SH-SY5Y (cell line): ENCODE measurements at regions not wholly inside any gene's neighbourhood (a gene's known extent, or its start where the extent isn't known, plus 50 kb on each side); places are given as distances from the start of the nearest gene placed in this dataset.

Experiments
- GATA2 ChIP-seq: IDR thresholded peaks from 2 replicates; pipeline ENCODE4 v1.6.1; 2011; ENCODE audit warnings: mild to moderate bottlenecking, low read depth, low read length
- GATA3 ChIP-seq: IDR thresholded peaks from 2 replicates; pipeline ENCODE4 v1.6.1; 2011; ENCODE audit warnings: low read depth, mild to moderate bottlenecking, low read length, moderate library complexity

DNA sequence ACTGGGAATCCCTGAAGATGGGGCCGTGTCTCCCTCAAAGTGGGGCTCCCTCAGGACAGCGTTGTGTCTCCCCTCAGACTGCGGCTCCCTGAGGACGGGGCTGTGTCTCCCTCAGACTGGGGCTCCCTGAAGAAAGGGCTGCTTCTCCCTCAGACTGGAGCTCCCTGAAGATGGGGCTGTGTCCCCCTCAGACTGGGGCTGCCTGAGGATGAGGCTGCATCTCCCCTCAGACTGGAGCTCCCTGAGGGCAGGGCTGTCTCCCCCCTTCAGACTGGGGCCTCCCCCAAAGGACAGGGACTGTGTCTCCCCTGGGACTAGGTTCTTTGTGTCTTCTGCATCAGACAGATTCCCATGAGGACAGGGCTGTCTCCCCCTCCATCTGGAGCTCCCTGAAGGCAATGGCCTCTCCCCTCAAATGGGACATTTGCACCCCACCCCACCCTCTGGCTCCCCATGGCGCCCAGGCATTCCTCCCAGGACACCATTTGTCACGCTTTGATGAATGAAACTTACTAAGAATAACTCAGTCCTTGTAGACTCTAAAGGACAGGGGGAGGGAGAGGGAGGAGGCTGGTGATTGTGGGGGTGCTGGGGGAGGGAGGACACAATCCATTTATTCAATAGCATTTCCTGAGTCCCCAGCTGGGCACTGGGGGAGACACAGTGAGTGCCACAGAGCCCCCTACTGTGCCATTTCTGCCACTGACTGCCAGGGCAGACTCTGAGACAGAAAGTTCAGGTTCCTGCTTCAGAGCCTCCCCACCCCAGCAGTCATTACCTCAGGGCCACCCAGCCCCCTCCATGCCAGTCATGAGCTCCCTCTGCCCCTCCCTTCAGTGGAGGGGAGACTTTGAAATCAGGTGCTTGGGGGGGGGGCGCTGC is 122.4 kb downstream of the MRPL14 start:
- TF ChIP-seq GATA2 (no peak), GATA3 (no peak)
